ENCODE measurements at regions not wholly inside any gene's neighbourhood (a gene's known extent, or its start where the extent isn't known, plus 50 kb on each side); places are given as distances from the start of the nearest gene placed in this dataset.
"Not testable (repeated sequence)": the region's sequence is repeated elsewhere in the genome, so short reads cannot be mapped to it uniquely, and the experiment has no call there.

DNA sequence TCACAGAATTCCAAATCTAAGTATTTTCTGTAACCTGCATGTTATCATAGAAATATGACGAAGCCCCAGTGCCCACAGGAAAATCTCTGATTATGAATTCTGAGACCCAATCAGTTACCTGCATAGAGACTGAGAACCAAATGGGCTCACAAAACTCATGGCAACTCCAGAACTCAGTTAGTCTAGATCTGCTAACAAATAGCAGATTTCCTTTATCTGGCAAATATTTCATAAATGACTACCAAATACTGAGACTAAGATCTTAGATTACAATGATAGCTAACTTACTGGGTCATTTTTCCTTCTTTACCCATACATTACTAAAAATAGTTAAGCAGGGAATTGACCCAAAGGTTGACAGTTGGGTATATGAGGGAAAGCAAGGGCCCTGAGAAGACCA lies 228.1 kb upstream of the FAT3 start:
- no TSS peak for BruUV-seq (replicated peaks)
- H3K27ac ChIP-seq (ENCODE audit: low read length), result no peak overlapping the region
- H3K27me3 ChIP-seq (ENCODE audit: control insufficient read depth, insufficient read depth, low read length), result no peaks in the 10 kb centered on the region
- intact Hi-C loops (cut with micrococcal nuclease; ENCODE audit: unreplicated experiment) (no loop called here), in situ Hi-C loops (cut with HindIII; ENCODE audit: low pct_unique_long_range_greater_than_20kb, low sequenced_read_pairs) (no loop called here)
- H3K4me1 ChIP-seq (ENCODE audit: control insufficient read depth, insufficient read depth, low read length), result no peaks in the 10 kb centered on the region
- no peaks in the 10 kb centered on the region for H3K36me3 ChIP-seq (ENCODE audit: control insufficient read depth, insufficient read depth, low read length)
- ChIA-PET POLR2A (no interaction called here), CTCF (no interaction called here)
- TF ChIP-seq, protein P1, sequence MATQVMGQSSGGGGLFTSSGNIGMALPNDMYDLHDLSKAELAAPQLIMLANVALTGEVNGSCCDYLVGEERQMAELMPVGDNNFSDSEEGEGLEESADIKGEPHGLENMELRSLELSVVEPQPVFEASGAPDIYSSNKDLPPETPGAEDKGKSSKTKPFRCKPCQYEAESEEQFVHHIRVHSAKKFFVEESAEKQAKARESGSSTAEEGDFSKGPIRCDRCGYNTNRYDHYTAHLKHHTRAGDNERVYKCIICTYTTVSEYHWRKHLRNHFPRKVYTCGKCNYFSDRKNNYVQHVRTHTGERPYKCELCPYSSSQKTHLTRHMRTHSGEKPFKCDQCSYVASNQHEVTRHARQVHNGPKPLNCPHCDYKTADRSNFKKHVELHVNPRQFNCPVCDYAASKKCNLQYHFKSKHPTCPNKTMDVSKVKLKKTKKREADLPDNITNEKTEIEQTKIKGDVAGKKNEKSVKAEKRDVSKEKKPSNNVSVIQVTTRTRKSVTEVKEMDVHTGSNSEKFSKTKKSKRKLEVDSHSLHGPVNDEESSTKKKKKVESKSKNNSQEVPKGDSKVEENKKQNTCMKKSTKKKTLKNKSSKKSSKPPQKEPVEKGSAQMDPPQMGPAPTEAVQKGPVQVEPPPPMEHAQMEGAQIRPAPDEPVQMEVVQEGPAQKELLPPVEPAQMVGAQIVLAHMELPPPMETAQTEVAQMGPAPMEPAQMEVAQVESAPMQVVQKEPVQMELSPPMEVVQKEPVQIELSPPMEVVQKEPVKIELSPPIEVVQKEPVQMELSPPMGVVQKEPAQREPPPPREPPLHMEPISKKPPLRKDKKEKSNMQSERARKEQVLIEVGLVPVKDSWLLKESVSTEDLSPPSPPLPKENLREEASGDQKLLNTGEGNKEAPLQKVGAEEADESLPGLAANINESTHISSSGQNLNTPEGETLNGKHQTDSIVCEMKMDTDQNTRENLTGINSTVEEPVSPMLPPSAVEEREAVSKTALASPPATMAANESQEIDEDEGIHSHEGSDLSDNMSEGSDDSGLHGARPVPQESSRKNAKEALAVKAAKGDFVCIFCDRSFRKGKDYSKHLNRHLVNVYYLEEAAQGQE (IDR thresholded peaks at IDR 0.05; ENCODE audit: insufficient read depth in 1 of 2, low read depth in 2 of 2, low read length in 1 of 2), result no peak
- no peak for TF ChIP-seq POLR2AphosphoS5 (IDR thresholded peaks at IDR 0.05; ENCODE audit: low read depth, low read length)
- no peak for TF ChIP-seq SIN3A (IDR thresholded peaks at IDR 0.05; ENCODE audit: borderline replicate concordance, insufficient read depth, low read depth, low read length)
- TF ChIP-seq, protein P2, sequence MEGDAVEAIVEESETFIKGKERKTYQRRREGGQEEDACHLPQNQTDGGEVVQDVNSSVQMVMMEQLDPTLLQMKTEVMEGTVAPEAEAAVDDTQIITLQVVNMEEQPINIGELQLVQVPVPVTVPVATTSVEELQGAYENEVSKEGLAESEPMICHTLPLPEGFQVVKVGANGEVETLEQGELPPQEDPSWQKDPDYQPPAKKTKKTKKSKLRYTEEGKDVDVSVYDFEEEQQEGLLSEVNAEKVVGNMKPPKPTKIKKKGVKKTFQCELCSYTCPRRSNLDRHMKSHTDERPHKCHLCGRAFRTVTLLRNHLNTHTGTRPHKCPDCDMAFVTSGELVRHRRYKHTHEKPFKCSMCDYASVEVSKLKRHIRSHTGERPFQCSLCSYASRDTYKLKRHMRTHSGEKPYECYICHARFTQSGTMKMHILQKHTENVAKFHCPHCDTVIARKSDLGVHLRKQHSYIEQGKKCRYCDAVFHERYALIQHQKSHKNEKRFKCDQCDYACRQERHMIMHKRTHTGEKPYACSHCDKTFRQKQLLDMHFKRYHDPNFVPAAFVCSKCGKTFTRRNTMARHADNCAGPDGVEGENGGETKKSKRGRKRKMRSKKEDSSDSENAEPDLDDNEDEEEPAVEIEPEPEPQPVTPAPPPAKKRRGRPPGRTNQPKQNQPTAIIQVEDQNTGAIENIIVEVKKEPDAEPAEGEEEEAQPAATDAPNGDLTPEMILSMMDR (IDR thresholded peaks at IDR 0.05), result no peak
- TF ChIP-seq TCF7L2 (IDR thresholded peaks at IDR 0.05; ENCODE audit: low read depth, low read length), result no peak
- no peak overlapping the region for H3K4me3 ChIP-seq (ENCODE audit: low read depth in 2 of 2, low read length in 2 of 2)
- ATAC-seq (no peak), DNase-seq (ENCODE audit: low read depth, low spot score) (no peak)
- H3K9me3 ChIP-seq (ENCODE audit: control insufficient read depth, insufficient read depth, low read depth, low read length), result no peaks in the 10 kb centered on the region

DNA sequence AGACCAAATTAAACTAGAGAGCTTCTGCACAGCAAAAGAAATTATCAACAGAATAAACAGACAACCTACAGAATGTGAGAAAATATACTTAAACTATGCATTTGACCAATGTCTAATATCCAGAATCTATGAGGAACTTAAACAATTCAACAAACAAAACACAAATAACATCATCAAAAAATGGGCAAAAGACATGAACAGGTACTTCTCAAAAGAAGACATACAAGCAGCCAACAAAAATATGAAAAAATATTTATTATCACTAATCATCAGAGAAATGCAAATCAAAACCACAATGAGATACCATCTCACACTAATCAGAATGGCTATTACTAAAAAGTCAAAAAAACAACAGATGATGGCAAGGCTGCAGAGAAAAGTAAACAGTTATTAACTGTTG lies 236.2 kb upstream of the FAT3 start:
- DNase-seq (ENCODE audit: low read depth, low spot score); H3K27ac ChIP-seq (ENCODE audit: low read length); H3K4me1 ChIP-seq (ENCODE audit: control insufficient read depth, insufficient read depth, low read length); H3K9me3 ChIP-seq (ENCODE audit: control insufficient read depth, insufficient read depth, low read depth, low read length); in situ Hi-C loops (cut with HindIII; ENCODE audit: low pct_unique_long_range_greater_than_20kb, low sequenced_read_pairs); intact Hi-C loops (cut with micrococcal nuclease; ENCODE audit: unreplicated experiment); BruUV-seq (replicated peaks); POLR2A ChIA-PET; H3K27me3 ChIP-seq (ENCODE audit: control insufficient read depth, insufficient read depth, low read length); ATAC-seq; CTCF ChIA-PET; H3K4me3 ChIP-seq (ENCODE audit: low read depth in 2 of 2, low read length in 2 of 2); H3K36me3 ChIP-seq (ENCODE audit: control insufficient read depth, insufficient read depth, low read length): not testable (repeated sequence)

DNA sequence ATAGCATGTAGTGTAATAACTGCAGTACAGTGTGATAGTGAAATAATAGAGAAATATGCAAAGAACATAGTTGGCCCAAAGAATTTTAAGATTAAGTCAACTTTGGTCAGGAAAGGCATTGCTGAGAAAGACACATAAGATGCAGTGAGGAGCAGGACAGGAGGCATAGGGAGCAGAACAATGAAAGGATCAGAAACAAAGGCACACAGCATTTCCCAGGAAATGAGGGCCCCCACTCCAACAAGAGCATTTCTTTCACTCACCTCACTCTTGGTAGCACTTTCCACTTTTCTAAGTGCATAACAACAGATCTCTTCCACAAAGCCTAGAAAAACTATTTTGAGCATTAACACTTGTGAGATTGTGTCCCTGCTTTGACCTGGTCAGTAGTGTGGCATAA lies 238.4 kb upstream of the FAT3 start:
- no peak for ATAC-seq
- in situ Hi-C loops (cut with HindIII; ENCODE audit: low pct_unique_long_range_greater_than_20kb, low sequenced_read_pairs), result no loop called here
- TF ChIP-seq, protein P1 (IDR thresholded peaks at IDR 0.05; ENCODE audit: insufficient read depth in 1 of 2, low read depth in 2 of 2, low read length in 1 of 2), result no peak

More for the DNA sequence above, 238.4 kb upstream of the FAT3 start:
- no peaks in the 10 kb centered on the region for H3K27me3 ChIP-seq (ENCODE audit: control insufficient read depth, insufficient read depth, low read length)
- no peak overlapping the region for H3K27ac ChIP-seq (ENCODE audit: low read length)
- intact Hi-C loops (cut with micrococcal nuclease; ENCODE audit: unreplicated experiment), result no loop called here
- no peaks in the 10 kb centered on the region for H3K4me1 ChIP-seq (ENCODE audit: control insufficient read depth, insufficient read depth, low read length)
- BruUV-seq (replicated peaks), result no TSS peak
- CTCF ChIA-PET, result no interaction called here
- H3K9me3 ChIP-seq (ENCODE audit: control insufficient read depth, insufficient read depth, low read depth, low read length), result no peaks in the 10 kb centered on the region
- no peak overlapping the region for H3K4me3 ChIP-seq (ENCODE audit: low read depth in 2 of 2, low read length in 2 of 2)
- no peaks in the 10 kb centered on the region for H3K36me3 ChIP-seq (ENCODE audit: control insufficient read depth, insufficient read depth, low read length)
- POLR2A ChIA-PET, result no interaction called here
- no peak for DNase-seq (ENCODE audit: low read depth, low spot score)
